WTC11 (cell line): ENCODE measurements at regions not wholly inside any gene's neighbourhood (a gene's known extent, or its start where the extent isn't known, plus 50 kb on each side); places are given as distances from the start of the nearest gene placed in this dataset.

Source experiments
- ATAC-seq: fragments of 200-7000 bp; cut with Tn5 transposase; 2 replicates; pipeline ENCODE4 v1.10.0; 2021; ENCODE audit warnings: mild to moderate bottlenecking, moderate library complexity
- CTCF ChIA-PET: fragments of 300-600 bp; sonication (Branson Sonifier 250); formaldehyde crosslinking; loops from one replicate; lab custom pipeline; 2021; ENCODE audit warnings: antibody characterized with exemption; lab: Charles Lee
- POLR2A ChIA-PET: fragments of 350-600 bp; sonication (Branson Sonifier 250); formaldehyde crosslinking; loops from one replicate; lab custom pipeline; 2021; ENCODE audit warnings: antibody characterized with exemption; lab: Charles Lee
- DNase-seq: peaks from one replicate; pipeline ENCODE4 v3.0.0; 2021; ENCODE audit warnings: low spot score
- H3K27ac Mint-ChIP-seq: 2 replicates; pipeline ENCODE4 v1.8.0; 2021; ENCODE audit warnings: mixed read lengths
- H3K27me3 Mint-ChIP-seq: 2 replicates; pipeline ENCODE4 v1.8.0; 2021; ENCODE audit warnings: low read depth, mild to moderate bottlenecking, moderate library complexity, mixed read lengths
- H3K36me3 Mint-ChIP-seq: 2 replicates; pipeline ENCODE4 v1.8.0; 2021; ENCODE audit warnings: mixed read lengths
- H3K4me1 Mint-ChIP-seq: 2 replicates; pipeline ENCODE4 v1.8.0; 2022; ENCODE audit warnings: mixed read lengths
- H3K4me3 Mint-ChIP-seq: 2 replicates; pipeline ENCODE4 v1.8.0; 2021; ENCODE audit warnings: mild to moderate bottlenecking, moderate library complexity, mixed read lengths
- H3K9me3 Mint-ChIP-seq: 2 replicates; pipeline ENCODE4 v1.8.0; 2021; ENCODE audit warnings: mixed read lengths
- EMX1 ChIP-seq: fragments of 250-450 bp; sonication (Bioruptor Pico); IDR thresholded peaks from 2 replicates; pipeline ENCODE4 v1.8.0; 2021; ENCODE audit warnings: mild to moderate bottlenecking
- GABPB1 ChIP-seq: sonication (generic); formaldehyde crosslinking; IDR thresholded peaks from 2 replicates; pipeline ENCODE4 v1.8.1; 2023; ENCODE audit warnings: mild to moderate bottlenecking, missing genetic modification reagents
- IRF2 ChIP-seq: sonication (generic); formaldehyde crosslinking; IDR thresholded peaks from 2 replicates; pipeline ENCODE4 v1.8.0; 2022; ENCODE audit warnings: low read depth, missing genetic modification reagents, borderline replicate concordance
- NFATC4 ChIP-seq: fragments of 250-450 bp; sonication (Bioruptor Pico); IDR thresholded peaks from 2 replicates; pipeline ENCODE4 v1.9.0; 2021; ENCODE audit warnings: mild to moderate bottlenecking
- NFE2L1 ChIP-seq: sonication (generic); formaldehyde crosslinking; IDR thresholded peaks from 2 replicates; pipeline ENCODE4 v1.8.1; 2023; ENCODE audit warnings: missing genetic modification reagents
- NR2C2 ChIP-seq: sonication (generic); formaldehyde crosslinking; IDR thresholded peaks from 2 replicates; pipeline ENCODE4 v1.8.0; 2022; ENCODE audit warnings: mild to moderate bottlenecking, missing genetic modification reagents
- SMAD4 ChIP-seq: sonication (generic); formaldehyde crosslinking; IDR thresholded peaks from 2 replicates; pipeline ENCODE4 v1.8.0; 2022; ENCODE audit warnings: mild to moderate bottlenecking, missing genetic modification reagents
- TCF7 ChIP-seq: sonication (generic); formaldehyde crosslinking; IDR thresholded peaks from 2 replicates; pipeline ENCODE4 v1.8.0; 2022; ENCODE audit warnings: mild to moderate bottlenecking, low read depth, missing genetic modification reagents, moderate library complexity
- TEAD1 ChIP-seq: sonication (generic); formaldehyde crosslinking; IDR thresholded peaks from 2 replicates; pipeline ENCODE4 v1.8.0; 2022; ENCODE audit warnings: mild to moderate bottlenecking, missing genetic modification reagents
- ZBTB21 ChIP-seq: sonication (generic); formaldehyde crosslinking; IDR thresholded peaks from 2 replicates; pipeline ENCODE4 v1.8.1; 2023; ENCODE audit warnings: mild to moderate bottlenecking, missing genetic modification reagents, borderline replicate concordance
- ZNF121 ChIP-seq: sonication (generic); formaldehyde crosslinking; IDR thresholded peaks from 2 replicates; pipeline ENCODE4 v1.8.0; 2023; ENCODE audit warnings: missing genetic modification reagents
- ZNF219 ChIP-seq: sonication (generic); formaldehyde crosslinking; IDR thresholded peaks from 2 replicates; pipeline ENCODE4 v1.8.0; 2023; ENCODE audit warnings: missing genetic modification reagents, mild to moderate bottlenecking, borderline replicate concordance
- ZNF263 ChIP-seq: sonication (generic); formaldehyde crosslinking; IDR thresholded peaks from 2 replicates; pipeline ENCODE4 v1.8.1; 2022; ENCODE audit warnings: low read depth, mild to moderate bottlenecking, moderate library complexity, missing genetic modification reagents
- TF ChIP-seq, protein P1 (sequence below): sonication (generic); formaldehyde crosslinking; IDR thresholded peaks from 2 replicates; pipeline ENCODE4 v1.8.0; 2022; ENCODE audit warnings: mild to moderate bottlenecking, missing genetic modification reagents
- TF ChIP-seq, protein P2 (sequence below): sonication (generic); formaldehyde crosslinking; IDR thresholded peaks from 2 replicates; pipeline ENCODE4 v1.8.0; 2022; ENCODE audit warnings: mild to moderate bottlenecking, missing genetic modification reagents
- TF ChIP-seq, protein P3 (sequence below): sonication (generic); formaldehyde crosslinking; IDR thresholded peaks from 2 replicates; pipeline ENCODE4 v1.8.0; 2022; ENCODE audit warnings: mild to moderate bottlenecking, missing genetic modification reagents
- TF ChIP-seq, protein P4 (sequence below): sonication (generic); formaldehyde crosslinking; conservative IDR thresholded peaks from 2 replicates; pipeline ENCODE4 v1.8.1; 2023; ENCODE audit warnings: mild to moderate bottlenecking, low read depth, missing genetic modification reagents, moderate library complexity
- TF ChIP-seq, protein P5 (sequence below): fragments of 200-600 bp; IDR thresholded peaks from 2 replicates; pipeline ENCODE4 v1.8.0; 2022; ENCODE audit warnings: antibody characterized with exemption

DNA sequence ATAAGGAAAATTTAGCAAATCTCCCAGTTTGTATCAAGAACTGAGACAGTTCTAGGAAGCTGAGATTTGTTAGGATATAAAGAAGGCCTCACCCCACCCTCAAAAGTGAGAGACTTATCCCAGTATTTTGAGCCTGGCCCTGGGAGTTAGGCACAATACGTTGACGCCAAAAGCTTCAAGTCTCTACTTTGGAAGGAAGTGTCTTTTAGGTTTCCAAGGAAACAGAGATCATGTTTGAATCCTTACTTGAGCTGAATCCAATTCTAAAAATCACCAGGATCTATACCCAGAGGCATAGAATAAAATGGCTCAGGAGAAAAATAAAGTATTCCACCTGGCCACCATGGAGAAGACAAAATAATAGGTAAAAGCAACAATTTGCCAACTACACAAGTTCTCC lies 115.9 kb upstream of the NRG3 start (continued):
- TF ChIP-seq, protein P1, sequence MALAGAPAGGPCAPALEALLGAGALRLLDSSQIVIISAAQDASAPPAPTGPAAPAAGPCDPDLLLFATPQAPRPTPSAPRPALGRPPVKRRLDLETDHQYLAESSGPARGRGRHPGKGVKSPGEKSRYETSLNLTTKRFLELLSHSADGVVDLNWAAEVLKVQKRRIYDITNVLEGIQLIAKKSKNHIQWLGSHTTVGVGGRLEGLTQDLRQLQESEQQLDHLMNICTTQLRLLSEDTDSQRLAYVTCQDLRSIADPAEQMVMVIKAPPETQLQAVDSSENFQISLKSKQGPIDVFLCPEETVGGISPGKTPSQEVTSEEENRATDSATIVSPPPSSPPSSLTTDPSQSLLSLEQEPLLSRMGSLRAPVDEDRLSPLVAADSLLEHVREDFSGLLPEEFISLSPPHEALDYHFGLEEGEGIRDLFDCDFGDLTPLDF (CRISPR knock-in tag): no peak
- TF ChIP-seq ZNF219 (no peak), NFE2L1 (CRISPR knock-in tag) (no peak), TCF7 (CRISPR knock-in tag) (no peak)

DNA sequence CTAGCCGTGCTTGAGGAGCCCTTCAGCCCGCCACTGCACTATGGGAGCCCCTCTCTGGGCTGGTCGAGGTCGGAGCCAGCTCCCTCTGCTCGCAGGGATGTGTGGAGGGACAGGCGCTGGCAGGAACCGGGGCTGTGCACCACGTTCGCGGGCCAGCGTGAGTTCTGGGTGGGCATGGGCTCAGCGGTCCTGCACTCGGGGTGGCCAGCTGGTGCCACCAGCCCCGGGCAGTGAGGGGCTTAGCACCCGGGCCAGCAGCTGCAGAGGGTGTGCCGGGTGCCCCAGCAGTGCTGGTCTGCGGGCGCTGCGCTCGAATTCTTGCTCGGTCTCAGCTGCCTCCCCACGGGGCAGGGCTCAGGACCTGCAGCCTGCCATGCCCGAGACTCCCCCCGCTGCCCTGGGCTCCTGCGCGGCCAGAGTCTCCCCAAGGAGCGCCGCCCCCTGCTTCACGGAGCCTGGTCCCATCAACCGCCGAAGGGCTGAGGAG lies 90.8 kb upstream of the NRG3 start:
- Mint-ChIP-seq H3K27me3 (no peaks in the 10 kb centered on the region), H3K36me3 (peaks cover 22% of the 10 kb centered on the region), H3K27ac (no peak overlapping the region), H3K4me1 (no peaks in the 10 kb centered on the region), H3K9me3 (peaks cover 27% of the 10 kb centered on the region), H3K4me3 (no peak overlapping the region)
- no peak for ATAC-seq
- ChIA-PET POLR2A (no interaction called here), CTCF (no interaction called here)
- TF ChIP-seq TEAD1 (no peak), EMX1 (CRISPR knock-in tag) (no peak), SMAD4 (no peak), GABPB1 (no peak)
- TF ChIP-seq, protein P2, sequence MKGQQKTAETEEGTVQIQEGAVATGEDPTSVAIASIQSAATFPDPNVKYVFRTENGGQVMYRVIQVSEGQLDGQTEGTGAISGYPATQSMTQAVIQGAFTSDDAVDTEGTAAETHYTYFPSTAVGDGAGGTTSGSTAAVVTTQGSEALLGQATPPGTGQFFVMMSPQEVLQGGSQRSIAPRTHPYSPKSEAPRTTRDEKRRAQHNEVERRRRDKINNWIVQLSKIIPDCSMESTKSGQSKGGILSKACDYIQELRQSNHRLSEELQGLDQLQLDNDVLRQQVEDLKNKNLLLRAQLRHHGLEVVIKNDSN (CRISPR knock-in tag): no peak
- DNase-seq: no peak

DNA sequence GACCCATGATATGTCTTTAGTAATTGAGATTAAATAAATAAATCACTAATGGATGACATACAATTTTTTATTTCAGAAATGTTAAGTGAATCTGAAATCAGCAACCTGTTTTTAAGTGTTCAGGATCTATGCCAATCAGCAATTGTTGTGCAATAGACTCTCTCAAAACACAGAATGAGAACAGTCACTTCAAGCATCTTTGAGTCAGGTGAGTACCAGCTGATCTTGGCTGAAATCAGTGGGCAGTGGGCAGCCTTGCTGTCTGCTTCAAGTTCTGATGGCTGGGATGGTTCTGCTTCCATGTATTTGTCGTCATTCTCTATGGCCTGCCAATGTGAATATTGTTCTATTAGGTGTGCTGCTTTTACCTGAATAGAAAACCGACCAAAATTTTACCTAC lies 82.3 kb upstream of the NRG3 start:
- no peak for ATAC-seq
- Mint-ChIP-seq H3K4me3 (no peak overlapping the region), H3K27me3 (no peaks in the 10 kb centered on the region), H3K36me3 (no peaks in the 10 kb centered on the region), H3K4me1 (peaks cover 8% of the 10 kb centered on the region), H3K27ac (no peak overlapping the region)
- CTCF ChIA-PET: no interaction called here
- POLR2A ChIA-PET: no interaction called here
- no peak for DNase-seq
- TF ChIP-seq NFATC4 (CRISPR knock-in tag): no peak
- TF ChIP-seq, all 79 proteins: peak for 0
- H3K9me3 Mint-ChIP-seq: no peaks in the 10 kb centered on the region

DNA sequence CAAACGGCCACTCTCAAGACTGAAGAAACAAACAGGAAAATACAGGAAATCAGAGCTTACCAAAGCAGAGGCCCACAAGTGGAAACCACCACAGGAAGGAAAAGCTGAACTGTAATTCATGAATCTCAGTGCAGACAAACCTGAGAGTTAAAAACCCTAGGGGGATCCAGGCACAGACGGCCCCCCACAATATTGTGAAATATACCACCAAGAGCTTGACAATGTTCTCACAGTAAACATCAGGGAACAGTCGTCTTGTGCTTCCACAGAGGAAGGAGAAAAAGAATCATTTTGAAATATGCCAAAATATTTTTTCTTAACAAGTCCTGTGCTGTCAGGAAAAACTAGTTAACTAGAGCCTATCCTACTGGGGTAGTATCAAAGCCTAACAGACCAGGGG lies 68.2 kb upstream of the NRG3 start:
- DNase-seq (no peak), ATAC-seq (no peak)
- TF ChIP-seq NFATC4 (CRISPR knock-in tag) (no peak), ZNF263 (CRISPR knock-in tag) (no peak), NFE2L1 (CRISPR knock-in tag) (no peak), ZNF121 (CRISPR knock-in tag) (no peak)
- TF ChIP-seq, protein P3, sequence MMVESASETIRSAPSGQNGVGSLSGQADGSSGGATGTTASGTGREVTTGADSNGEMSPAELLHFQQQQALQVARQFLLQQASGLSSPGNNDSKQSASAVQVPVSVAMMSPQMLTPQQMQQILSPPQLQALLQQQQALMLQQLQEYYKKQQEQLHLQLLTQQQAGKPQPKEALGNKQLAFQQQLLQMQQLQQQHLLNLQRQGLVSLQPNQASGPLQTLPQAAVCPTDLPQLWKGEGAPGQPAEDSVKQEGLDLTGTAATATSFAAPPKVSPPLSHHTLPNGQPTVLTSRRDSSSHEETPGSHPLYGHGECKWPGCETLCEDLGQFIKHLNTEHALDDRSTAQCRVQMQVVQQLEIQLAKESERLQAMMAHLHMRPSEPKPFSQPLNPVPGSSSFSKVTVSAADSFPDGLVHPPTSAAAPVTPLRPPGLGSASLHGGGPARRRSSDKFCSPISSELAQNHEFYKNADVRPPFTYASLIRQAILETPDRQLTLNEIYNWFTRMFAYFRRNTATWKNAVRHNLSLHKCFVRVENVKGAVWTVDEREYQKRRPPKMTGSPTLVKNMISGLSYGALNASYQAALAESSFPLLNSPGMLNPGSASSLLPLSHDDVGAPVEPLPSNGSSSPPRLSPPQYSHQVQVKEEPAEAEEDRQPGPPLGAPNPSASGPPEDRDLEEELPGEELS (CRISPR knock-in tag): no peak
- Mint-ChIP-seq H3K9me3 (peaks cover 57% of the 10 kb centered on the region), H3K27me3 (no peaks in the 10 kb centered on the region), H3K36me3 (peaks cover 26% of the 10 kb centered on the region), H3K27ac (no peak overlapping the region), H3K4me3 (no peak overlapping the region), H3K4me1 (peaks cover 6% of the 10 kb centered on the region)
- ChIA-PET CTCF (no interaction called here), POLR2A (interaction anchor here (1.2 kb wide), 1 partner anchor 9 kb away, joined by 3 read pairs; no protein-coding TSS in a partner anchor)

DNA sequence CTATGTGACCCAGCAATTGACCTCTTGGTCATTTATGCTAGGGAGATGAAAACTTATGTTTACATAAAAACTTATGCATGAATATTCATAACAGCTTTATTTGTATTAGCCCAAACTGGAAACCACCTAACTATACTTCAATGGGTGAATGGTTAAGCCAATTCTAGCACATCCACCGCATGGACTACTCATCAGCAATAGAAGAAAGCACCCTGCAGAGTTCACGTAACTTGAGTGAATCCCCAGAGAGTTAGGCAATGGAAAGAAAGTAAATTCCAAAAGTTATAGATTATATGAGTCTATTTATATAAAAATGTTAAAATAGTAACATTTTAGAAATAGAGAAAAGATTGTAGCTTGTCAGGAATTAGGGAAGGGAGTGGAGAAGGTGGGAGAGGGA lies 60.2 kb upstream of the NRG3 start:
- POLR2A ChIA-PET: no interaction called here
- Mint-ChIP-seq H3K36me3 (peaks cover 11% of the 10 kb centered on the region), H3K27ac (no peak overlapping the region), H3K9me3 (peaks cover 22% of the 10 kb centered on the region), H3K27me3 (no peaks in the 10 kb centered on the region), H3K4me3 (no peak overlapping the region), H3K4me1 (no peaks in the 10 kb centered on the region)
- CTCF ChIA-PET: no interaction called here
- DNase-seq (no peak), ATAC-seq (no peak)
- no peak for TF ChIP-seq GABPB1
- no peak for TF ChIP-seq ZBTB21 (CRISPR knock-in tag)
- TF ChIP-seq, protein P4, sequence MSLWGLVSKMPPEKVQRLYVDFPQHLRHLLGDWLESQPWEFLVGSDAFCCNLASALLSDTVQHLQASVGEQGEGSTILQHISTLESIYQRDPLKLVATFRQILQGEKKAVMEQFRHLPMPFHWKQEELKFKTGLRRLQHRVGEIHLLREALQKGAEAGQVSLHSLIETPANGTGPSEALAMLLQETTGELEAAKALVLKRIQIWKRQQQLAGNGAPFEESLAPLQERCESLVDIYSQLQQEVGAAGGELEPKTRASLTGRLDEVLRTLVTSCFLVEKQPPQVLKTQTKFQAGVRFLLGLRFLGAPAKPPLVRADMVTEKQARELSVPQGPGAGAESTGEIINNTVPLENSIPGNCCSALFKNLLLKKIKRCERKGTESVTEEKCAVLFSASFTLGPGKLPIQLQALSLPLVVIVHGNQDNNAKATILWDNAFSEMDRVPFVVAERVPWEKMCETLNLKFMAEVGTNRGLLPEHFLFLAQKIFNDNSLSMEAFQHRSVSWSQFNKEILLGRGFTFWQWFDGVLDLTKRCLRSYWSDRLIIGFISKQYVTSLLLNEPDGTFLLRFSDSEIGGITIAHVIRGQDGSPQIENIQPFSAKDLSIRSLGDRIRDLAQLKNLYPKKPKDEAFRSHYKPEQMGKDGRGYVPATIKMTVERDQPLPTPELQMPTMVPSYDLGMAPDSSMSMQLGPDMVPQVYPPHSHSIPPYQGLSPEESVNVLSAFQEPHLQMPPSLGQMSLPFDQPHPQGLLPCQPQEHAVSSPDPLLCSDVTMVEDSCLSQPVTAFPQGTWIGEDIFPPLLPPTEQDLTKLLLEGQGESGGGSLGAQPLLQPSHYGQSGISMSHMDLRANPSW (CRISPR knock-in tag): no peak
- TF ChIP-seq, protein P5, sequence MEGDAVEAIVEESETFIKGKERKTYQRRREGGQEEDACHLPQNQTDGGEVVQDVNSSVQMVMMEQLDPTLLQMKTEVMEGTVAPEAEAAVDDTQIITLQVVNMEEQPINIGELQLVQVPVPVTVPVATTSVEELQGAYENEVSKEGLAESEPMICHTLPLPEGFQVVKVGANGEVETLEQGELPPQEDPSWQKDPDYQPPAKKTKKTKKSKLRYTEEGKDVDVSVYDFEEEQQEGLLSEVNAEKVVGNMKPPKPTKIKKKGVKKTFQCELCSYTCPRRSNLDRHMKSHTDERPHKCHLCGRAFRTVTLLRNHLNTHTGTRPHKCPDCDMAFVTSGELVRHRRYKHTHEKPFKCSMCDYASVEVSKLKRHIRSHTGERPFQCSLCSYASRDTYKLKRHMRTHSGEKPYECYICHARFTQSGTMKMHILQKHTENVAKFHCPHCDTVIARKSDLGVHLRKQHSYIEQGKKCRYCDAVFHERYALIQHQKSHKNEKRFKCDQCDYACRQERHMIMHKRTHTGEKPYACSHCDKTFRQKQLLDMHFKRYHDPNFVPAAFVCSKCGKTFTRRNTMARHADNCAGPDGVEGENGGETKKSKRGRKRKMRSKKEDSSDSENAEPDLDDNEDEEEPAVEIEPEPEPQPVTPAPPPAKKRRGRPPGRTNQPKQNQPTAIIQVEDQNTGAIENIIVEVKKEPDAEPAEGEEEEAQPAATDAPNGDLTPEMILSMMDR: no peak
- TF ChIP-seq IRF2: no peak
- TF ChIP-seq NR2C2: no peak
